ENCODE measurements at regions not wholly inside any gene's neighbourhood (a gene's known extent, or its start where the extent isn't known, plus 50 kb on each side); places are given as distances from the start of the nearest gene placed in this dataset.
A peak's percentile ranks its signal among the peaks of the same experiment; 100 is the strongest.

DNA sequence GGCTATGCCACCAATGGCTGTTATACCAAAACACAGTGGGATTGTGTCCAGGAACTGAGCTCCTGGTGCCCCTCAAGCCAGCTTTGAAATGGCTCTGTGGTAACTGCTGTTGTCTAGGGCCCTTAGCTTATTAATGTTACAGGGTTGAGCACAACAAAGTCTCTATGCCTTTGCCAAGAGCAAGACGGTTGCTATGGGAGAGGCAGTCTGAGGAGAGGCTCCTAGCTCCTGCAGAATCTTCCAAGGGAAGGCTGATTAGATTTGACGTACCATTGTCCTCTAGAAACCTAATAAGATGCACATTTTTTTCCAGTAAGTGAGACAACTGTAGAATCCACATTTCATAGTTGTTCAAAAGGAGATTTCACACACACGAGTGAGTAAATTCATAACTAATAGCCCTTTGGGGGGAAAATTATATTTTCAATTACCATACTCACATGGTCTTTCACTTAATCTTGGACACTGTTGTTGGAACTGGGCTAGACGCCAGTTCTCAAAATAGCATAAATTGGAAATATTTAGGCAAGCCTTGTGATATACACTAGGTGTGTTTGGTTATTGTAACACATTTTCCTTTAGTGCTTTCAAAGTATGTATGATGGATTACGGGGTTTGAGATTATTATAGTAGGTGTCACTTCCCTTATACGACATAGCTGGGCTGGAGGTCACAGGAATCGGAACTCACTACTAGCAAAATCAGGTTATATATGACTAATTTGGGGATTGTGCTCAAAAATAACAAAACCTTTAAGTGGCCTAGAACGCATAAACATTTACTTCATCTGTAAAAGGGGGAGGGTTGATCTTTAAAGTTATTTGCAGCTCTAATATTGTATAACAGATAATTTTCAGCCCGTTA, 186.3 kb upstream of the EGFLAM start:
- TF ChIP-seq POLR2A (IDR thresholded peaks at IDR 0.05): no peak
- TF ChIP-seq, protein P1, sequence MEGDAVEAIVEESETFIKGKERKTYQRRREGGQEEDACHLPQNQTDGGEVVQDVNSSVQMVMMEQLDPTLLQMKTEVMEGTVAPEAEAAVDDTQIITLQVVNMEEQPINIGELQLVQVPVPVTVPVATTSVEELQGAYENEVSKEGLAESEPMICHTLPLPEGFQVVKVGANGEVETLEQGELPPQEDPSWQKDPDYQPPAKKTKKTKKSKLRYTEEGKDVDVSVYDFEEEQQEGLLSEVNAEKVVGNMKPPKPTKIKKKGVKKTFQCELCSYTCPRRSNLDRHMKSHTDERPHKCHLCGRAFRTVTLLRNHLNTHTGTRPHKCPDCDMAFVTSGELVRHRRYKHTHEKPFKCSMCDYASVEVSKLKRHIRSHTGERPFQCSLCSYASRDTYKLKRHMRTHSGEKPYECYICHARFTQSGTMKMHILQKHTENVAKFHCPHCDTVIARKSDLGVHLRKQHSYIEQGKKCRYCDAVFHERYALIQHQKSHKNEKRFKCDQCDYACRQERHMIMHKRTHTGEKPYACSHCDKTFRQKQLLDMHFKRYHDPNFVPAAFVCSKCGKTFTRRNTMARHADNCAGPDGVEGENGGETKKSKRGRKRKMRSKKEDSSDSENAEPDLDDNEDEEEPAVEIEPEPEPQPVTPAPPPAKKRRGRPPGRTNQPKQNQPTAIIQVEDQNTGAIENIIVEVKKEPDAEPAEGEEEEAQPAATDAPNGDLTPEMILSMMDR (IDR thresholded peaks at IDR 0.05): no peak
- Histone ChIP-seq H3K27ac (no peak overlapping the region), H3K36me3 (replicated peaks in 1 of 2) (no peaks in the 10 kb centered on the region), H3K4me3 (no peak overlapping the region), H3K4me1 (replicated peaks in 1 of 2) (peaks cover 4 to 13% of the 10 kb centered on the region in 2 donors), H3K27me3 (no peaks in the 10 kb centered on the region), H3K9me3 (replicated peaks in 1 of 3) (no peaks in the 10 kb centered on the region)
- intact Hi-C loops (cut with DNase I): no loop called here
- DNase-seq: no peak
- WGBS, 4 donors: 76 to 81% (median 78%) methylated on average over 9 of the region's 9 CpGs

DNA sequence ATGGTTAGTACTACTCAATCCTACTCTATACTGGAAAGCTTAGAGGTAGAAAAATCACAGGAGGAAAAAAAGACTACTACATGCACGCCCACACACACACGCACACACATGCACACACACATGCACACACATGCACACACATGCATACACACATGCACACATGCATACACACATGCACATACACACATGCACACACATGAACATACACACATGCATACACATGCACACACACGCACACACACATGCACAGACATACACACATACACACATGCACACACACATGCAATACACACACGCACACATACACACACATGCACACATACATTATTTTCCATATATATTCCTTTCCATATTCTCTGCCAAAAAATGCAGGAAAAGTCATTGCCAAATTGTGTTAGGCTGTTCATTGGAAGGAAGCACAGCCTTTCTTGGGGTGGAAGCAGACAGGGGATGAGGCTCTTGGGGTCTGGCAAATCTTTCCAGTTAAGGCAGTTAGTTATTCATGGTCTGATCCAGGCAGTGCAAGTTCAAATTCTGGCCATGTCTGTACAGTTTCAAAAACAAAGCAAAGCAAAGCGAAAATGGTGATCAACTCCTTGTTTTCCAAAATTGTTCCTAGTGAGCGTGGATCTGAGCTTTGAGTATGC, 187.9 kb upstream of the EGFLAM start:
- Histone ChIP-seq H3K4me3 (no peak overlapping the region), H3K4me1 (replicated peaks in 1 of 2) (peaks cover 4 to 13% of the 10 kb centered on the region in 2 donors), H3K9me3 (replicated peaks in 1 of 3) (no peaks in the 10 kb centered on the region), H3K27ac (no peak overlapping the region), H3K27me3 (no peaks in the 10 kb centered on the region), H3K36me3 (replicated peaks in 1 of 2) (no peaks in the 10 kb centered on the region)
- no peak for DNase-seq
- TF ChIP-seq, protein P1 (IDR thresholded peaks at IDR 0.05): no peak
- no peak for TF ChIP-seq POLR2A (IDR thresholded peaks at IDR 0.05)
- WGBS, 4 donors: 87 to 95% (median 93%) methylated on average over 6 of the region's 6 CpGs
- intact Hi-C loops (cut with DNase I): no loop called here

- DNase-seq: peak; percentile 30 to 84 (median 76)
- H3K27me3 ChIP-seq: no peaks in the 10 kb centered on the region
- TF ChIP-seq, protein P1 (IDR thresholded peaks at IDR 0.05): no peak
- no peak for TF ChIP-seq POLR2A (IDR thresholded peaks at IDR 0.05)
- no peaks in the 10 kb centered on the region for H3K9me3 ChIP-seq (replicated peaks in 1 of 3)
- no peak overlapping the region for H3K4me3 ChIP-seq
- peak overlapping the region; percentile 9 to 77 (median 51) for H3K27ac ChIP-seq
- peaks cover 4 to 13% of the 10 kb centered on the region in 2 donors for H3K4me1 ChIP-seq (replicated peaks in 1 of 2)
- H3K36me3 ChIP-seq (replicated peaks in 1 of 2): no peaks in the 10 kb centered on the region
- intact Hi-C loops (cut with DNase I): no loop called here
- 35 to 48% (median 36%) methylated on average over 3 of the region's 3 CpGs for WGBS, 4 donors
Observed at GRCh38 chr5:38069360-38069759, 189.0 kb upstream of the EGFLAM start.

- H3K4me1 ChIP-seq (replicated peaks in 1 of 2): peaks cover 0 to 8% of the 10 kb centered on the region in 2 donors
- intact Hi-C loops (cut with DNase I): no loop called here
- TF ChIP-seq POLR2A (IDR thresholded peaks at IDR 0.05): no peak
- TF ChIP-seq, protein P1 (IDR thresholded peaks at IDR 0.05): no peak
- WGBS, 4 donors: 40 to 56% (median 50%) methylated on average over 2 of the region's 2 CpGs
- DNase-seq: peak in 5 of 7 donors; percentile 18 to 61 (median 57)
- H3K36me3 ChIP-seq (replicated peaks in 1 of 2): no peaks in the 10 kb centered on the region
- H3K27me3 ChIP-seq: no peaks in the 10 kb centered on the region
- H3K27ac ChIP-seq: peak overlapping the region in 1 of 5 donors; percentile 20
- no peak overlapping the region for H3K4me3 ChIP-seq
- H3K9me3 ChIP-seq (replicated peaks in 1 of 3): no peaks in the 10 kb centered on the region
Observed at GRCh38 chr5:38060354-38060753, 198.0 kb upstream of the EGFLAM start.

Measured in adrenal gland (tissue), 9 donors.